IPS-NIHi7 (cell line): ENCODE measurements at regions not wholly inside any gene's neighbourhood (a gene's known extent, or its start where the extent isn't known, plus 50 kb on each side); places are given as distances from the start of the nearest gene placed in this dataset.
"Not testable (repeated sequence)": the region's sequence is repeated elsewhere in the genome, so short reads cannot be mapped to it uniquely, and the experiment has no call there.

Experiments
- DNase-seq: peaks from one replicate; pipeline ENCODE4 v3.0.0; 2012; ENCODE audit warnings: mixed read lengths; ENCODE audit errors: extremely low spot score

DNA sequence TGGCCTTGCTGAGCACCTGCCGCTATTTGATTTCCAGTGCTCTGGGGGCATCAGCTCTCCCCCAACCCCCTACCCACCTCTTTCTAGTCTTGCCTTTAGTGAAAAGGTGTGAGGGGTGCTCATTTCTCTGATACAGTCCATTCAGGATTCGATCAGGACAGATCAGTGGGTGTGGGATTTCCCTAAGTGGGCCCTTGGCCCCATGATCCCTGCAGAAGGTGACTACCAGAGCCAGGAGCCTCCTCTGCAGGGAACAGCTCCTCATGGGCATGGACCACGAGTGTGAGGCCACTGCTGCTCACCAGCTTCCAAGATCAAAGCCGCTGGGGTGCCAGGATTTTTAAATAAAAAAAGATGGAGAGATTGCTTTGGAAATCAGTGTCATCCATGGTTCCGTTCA lies 835.2 kb upstream of the ID2 start:
- no peak for DNase-seq

DNA sequence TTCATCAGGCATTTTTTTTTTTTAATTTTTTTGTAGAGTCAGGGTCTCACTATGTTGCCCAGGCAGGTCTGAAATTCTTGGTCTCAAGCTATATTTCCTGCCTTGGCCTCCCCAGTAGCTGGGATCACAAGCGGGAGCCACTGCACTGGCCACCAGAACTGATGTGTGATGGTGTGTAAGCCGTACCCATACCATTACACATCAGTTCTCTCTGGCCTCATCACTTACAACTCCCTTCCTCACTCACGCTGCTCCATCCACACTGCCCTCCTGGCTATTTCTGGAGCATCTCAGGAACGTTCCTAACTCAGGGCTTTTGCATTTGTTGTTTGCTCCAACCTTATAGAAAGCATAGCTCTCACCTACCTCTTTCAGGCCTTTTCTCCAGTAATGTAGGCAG lies 834.5 kb upstream of the ID2 start:
- no peak for DNase-seq

DNA sequence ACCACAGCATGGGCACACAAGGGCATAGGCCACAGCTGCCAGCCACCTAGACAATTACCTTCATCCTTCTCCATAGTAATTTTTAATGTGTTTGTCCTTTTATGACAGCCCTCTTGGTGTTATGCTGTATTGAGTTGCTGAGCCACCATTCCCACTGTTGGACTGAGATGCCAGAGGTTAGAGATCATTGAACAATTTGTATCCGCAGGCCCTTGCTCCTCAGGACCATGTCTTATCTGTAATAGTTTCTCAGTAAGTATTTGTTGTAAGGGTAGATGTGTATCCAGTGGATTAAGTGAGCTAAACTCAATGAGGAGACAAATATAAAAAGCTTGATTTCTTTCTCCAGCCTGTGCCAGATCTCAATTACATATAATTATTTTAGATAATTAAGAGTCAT lies 832.8 kb upstream of the ID2 start:
- DNase-seq, result no peak

DNA sequence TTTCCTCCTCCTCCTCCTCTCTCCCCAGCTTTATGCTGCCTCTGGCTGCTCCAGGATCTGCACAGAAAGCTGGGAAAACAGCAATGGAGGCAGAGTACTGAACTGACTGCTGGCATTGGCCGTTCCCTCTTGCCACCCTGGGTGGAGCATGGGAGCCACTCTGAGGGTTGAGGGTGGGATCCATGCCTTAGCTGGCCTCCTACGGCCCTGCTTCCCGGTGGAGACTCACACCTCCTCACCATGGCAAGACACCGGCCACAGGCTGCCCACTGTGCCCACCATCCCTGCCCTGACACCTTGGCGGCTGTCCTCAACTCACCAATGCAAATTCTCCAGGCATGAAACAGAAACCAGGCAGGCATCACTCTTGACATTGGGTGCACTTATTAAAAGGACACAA lies 832.3 kb upstream of the ID2 start:
- no peak for DNase-seq

DNA sequence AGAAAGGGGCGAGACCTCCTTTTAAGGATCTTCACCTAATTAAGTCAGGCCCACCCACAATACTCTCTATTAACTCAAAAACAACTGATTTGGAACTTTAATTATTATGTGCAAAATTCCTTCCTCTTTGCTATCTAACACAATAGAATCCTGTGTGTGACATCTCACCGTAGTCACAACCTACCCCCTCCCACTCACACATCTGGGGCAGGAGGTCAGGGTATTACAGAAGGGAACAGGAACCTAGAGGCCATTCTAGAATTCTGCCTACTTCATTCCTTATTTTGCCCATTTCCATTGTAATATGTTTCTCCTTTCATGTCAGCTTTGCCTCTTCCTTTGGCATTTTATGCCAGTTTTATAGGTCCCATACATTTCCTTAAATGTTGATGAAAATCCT lies 829.3 kb upstream of the ID2 start:
- DNase-seq, result no peak

DNA sequence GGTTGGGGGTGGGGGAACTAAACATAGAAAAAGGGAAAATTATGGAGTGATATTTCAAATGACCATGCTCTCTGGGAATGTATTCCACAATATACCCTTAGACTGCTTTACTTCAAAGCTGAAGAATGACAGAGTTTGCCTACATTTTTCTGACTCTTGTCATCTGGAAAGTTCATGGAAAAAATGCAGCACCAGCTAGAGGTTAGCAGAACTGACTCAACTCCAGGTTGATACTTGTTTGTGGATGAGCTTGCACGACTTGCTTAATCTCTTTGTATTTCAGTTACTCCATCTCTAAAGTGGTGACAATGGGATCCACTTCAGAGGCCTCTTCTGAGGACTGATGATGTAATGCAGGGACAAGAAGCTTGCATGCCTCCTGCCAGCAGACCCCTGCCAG lies 824.0 kb upstream of the ID2 start:
- DNase-seq, result no peak

DNA sequence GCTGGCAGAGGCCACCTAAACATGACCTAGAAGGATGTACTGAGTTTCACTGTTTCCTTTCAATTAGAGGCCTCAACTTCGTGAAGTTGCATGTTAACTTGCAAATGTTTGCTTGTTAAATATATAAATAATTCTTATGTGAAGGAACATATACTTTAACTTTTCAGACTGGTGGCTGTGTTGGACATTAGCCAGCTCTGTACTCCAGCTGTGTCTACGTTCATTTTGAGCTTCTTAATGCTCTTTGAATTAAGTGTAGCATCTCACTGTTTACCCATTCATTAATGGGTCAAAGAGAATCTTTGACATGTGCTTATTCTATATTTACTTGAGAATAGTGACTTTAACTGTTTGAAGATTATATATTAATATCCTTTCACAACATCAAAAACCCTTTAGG lies 823.2 kb upstream of the ID2 start:
- DNase-seq, result no peak

DNA sequence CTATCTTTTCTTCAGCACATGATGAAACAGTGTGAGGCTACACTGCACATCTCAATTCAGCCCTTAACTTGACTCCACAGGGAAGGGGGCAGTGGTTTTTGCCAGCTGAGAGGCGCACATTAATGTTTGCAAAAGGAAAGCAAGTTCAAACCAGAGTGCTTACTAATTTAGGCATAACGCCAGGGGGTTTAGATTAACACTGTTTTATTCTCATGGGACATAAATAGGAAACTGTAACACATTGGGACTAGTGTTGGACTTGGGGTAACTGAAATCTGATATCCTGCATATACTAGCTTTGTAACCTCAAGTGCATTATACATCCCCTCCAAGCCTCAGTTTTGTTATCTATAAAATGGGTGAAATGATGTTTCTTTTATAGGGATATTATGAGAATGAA lies 821.2 kb upstream of the ID2 start:
- DNase-seq, result no peak

DNA sequence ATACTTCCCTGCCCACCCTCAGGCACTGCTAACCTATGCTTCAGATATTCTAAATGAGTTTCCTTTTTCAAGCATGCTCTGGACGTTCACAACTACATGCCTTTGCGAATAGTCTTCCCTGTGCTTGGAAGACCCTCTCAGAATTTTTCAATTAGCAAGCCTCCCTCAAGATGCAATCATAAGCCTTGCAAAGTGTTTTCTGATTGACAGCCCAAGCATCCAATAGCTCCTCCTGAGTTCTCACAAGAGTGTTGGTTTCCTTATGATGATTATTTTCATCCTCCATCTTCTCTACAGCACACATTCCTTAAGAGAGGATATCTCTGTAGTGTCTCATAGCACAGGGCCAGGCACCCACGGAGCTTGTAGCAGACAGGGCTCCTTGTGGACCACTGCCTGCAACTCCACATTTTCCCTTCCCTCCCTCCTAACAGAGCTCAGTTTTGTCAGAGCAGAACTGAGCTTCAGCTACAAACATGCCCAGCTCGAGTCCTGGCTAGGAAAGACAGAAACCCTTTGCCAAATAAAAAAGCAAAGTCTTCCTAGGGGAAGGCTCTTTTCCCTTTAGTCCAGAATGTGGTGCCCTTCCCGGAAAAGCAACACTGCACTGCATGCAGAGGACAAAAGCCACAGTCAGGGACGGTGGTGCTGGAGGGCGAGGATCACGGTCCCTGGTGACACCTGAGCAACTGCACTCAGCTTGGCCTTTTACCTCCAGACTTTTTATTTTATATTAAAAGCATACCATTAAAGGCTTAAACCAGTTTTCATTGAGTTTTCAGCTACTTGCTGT lies 819.8 kb upstream of the ID2 start:
- no peak for DNase-seq

DNA sequence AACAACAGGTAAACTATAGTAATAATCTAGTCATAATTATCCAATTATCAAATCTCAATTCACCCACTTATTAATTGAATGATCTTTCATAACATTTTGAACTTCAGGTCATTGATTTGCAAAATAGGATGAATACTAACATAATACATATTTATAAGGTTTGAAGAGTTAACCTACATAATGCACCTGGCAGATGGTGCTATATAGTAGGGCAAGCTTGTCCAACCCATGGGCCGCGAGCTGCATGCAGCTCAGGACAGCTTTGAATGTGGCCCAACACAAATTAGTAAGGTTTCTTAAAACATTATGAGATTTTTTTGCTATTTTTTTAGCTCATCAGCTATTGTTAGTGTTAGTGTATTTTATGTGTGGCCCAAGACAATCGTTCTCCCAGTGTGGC lies 815.8 kb upstream of the ID2 start:
- DNase-seq, result no peak

DNA sequence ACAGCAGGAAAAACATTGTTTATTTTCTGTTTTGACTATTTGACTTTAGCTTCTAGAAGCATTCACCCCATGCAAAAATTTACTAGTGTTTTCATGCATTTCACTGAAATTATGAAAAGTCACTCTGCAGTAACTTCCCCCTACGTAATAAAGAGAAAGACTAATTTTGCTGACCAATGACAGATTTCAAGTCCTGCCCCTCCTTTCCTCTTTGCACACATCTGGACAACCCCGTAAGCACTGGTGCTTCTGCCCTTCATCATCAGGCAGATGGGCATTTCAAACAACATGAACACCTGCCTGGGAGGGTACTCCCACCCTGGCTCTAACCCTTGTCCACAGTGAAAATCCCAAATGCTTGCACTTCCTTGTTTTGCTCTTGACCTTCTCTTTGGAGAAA lies 815.0 kb upstream of the ID2 start:
- DNase-seq, result no peak

DNA sequence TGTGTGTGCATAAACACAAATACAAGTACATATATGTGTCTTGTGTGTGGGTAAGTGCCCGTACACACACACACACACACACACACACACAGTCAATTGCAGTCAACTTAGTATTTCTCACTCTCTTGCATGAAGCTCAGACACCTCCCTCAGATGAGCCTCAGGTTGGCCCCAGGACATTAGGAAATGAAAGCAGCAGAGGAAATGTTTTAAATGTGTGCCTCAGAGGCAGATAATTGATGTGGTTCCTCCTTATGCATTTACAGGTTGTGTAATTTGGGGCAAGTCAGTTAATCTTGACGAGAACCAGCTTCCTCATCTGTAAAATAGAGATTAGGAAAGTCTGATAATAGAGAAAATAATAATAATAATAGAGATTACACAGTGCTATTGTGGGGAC lies 814.0 kb upstream of the ID2 start:
- no peak for DNase-seq

DNA sequence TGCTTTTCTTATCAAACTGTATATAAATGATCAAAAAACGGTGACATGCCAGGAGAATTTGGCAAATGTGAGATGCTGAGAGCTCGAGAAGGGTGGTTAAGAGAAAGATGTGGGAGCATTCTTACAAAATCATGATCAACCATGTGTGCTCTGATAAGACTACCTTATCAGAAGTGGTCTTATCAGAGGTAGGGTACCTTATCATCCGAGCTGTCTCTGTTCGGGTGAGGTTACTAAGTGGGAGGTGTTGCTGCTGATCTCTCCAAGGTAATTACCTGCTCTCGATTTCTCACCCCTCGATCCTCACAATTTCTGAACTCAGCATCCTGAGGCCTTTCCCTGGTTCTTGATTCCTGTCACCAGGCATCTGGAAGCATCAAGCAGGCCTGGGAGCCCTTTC lies 813.0 kb upstream of the ID2 start:
- DNase-seq, result no peak

DNA sequence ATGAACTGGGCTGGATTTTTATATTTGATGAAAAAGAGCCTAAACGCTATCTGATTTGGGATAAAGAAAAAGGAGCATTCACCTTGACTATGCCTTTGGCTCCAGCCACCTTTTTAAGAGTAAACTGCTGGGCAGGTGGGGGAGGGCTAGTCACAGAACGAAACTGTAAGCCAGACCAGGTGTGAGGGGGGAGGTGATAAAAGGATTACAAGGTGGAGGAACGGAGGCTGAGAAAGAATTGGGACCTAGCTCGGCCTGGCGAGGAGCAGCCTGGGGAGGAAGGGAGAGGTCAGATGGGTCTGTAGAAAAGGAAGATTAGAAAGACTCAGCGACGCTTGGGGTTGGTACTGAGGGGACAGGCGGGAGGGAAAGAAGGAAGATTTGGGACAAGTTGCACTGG lies 805.4 kb upstream of the ID2 start:
- not testable (repeated sequence) for DNase-seq

DNA sequence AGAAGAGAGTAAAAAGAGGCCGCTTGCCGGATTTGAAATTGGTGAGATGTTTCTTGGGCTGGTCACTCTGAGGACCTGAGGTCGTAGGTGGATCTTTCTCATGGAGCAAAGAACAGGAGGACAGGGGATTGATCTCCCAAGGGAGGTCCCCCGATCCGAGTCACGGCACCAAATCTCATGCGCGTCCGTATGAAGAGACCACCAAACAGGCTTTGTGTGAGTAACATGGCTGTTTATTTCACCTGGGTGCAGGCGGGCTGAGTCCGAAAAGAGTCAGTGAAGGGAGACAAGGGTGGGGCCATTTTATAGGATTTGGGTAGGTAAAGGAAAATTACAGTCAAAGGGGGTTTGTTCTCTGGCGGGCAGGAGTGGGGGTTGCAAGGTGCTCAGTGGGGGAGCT lies 803.6 kb upstream of the ID2 start:
- not testable (repeated sequence) for DNase-seq

DNA sequence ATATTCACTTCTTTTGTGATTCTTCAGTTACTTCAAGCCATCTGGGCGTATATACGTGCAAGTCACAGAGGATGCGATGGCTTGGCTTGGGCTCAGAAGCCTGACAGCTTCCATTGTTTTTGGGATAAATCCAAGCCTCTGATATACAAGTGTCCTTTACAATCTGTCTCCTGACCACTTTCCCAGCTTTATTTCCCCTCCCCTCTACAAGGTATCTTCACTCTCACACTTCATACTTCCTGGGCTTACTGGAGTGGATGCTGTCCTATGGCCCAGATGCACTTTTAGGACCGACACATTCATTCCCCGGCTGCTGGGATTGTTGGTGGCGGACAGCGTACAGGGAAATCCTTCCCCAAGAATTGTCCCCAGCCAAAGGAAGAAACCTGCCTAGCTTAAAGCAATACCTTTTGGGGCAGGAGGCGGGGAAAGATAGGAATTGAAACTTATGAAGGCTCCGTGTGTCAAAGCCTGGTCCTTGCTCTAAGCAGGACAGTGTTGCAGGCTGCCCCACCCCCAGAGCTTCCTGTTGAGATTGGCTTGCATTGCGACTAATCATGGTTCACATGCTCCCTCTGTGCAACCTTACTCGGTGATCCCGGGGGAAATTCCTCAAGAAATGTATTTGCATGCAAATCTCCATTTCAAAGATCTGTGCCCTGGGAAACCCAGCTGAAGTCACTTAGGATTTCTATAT lies 802.9 kb upstream of the ID2 start:
- peak; percentile 66 for DNase-seq

DNA sequence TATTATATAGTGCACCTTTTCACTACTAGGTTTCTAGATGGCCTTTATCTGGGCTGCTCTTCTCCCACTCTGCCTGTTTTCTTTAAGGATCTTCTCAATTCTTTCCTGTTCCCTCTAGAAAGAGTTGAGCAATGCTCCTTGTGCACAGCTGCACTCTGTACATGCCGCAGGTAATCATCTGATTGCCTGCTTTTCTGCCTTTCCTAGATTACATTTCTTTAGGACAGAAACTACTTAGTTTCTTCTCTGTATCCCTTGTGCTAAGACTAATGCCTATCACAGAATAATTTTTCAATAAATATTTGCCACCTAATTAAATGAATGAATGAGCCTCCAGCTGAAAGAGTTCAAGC lies 802.4 kb upstream of the ID2 start:
- DNase-seq, result no peak

DNA sequence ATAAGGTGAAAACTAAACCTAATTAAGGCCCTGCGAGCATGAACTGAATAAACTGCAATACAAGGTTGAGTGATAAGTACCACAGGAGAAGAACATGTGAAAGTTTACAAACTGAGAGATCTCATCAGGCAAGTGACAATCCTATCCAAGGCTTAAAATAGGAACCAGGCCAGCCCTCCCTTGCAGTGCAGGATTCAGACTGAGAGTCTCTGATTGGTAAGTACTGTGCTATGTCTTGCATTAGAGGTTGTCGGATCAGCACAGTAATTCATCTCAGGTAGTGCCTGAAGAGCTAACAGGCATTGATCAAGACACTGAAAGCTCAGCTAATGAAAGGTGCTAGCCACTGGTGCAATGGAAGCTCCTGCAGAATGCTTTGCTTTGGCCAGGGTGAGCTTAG lies 801.7 kb upstream of the ID2 start:
- DNase-seq, result no peak

DNA sequence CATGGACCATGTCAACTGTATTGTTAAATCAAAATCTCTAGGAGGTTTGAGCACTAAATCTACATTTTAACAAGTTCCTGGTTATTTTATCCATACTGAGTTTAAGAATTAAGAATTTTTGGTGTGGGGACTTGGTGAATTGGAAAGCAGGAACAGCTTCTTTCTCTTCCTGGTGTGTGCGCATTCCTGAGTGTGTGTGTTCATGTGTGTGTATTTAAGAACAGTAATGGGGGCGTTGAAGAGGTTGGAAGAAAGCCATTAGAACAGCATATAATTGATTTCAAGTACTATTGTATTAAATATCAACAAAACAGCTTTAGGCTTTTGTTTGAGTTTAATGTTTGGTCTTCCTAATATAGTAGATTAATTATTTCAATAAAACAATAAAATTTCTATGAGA lies 801.3 kb upstream of the ID2 start:
- no peak for DNase-seq

DNA sequence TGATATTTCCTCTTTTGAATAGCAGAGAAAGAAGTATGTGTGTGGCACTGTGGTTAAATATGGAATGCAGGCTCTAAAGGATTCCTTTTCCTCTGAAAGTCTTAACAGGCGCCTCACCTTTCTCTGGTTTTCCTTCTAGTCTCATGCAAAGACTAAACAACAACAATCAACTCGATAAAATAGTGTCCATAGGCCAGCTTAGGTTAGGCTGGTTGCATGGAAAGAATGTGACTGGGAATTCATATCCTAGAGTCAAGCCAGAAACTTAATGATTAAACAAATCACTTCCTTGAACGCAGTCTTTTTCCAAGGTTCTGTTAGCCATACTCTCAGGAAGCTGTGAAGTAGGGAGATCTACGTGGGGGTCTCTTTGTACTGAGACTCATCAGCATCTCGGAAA lies 800.8 kb upstream of the ID2 start:
- DNase-seq, result no peak

DNA sequence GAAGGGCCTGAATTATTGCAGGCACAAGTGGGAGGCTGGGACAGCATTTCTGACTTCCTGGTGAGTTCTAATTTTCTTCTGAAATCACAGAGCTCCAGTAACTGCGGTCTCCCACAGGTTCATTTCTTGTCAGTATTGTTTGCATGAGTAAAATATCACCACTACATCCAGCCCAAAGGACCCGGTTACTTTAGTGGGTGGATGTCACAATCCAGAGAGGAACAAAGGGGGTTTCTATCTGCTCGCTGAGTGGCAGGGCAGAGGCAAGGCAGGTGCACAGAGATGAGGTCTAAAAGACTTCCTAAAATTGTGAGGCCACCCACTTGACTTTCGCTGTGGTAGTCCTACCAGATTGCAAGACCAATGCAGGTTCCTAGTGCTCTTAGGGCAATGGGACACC lies 800.4 kb upstream of the ID2 start:
- DNase-seq, result no peak

DNA sequence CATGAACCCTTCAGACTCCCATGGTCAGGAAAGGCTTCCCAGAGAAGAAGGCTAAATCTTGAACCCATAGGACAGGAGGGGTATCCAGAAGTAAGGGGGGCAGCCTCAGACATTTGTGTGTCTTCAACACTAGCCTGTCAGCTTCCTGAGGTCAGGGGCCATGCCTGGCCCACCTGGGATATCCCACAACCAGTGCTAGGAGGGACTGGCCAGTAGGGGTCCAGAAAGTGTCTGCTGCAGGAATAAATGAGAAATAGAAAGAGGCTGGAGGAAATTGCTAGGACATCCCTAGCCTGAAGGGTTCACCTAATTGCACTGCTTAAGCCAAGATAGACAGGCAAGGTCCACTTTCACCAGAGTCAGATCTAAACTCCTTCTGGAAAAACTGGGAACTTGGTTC lies 799.6 kb upstream of the ID2 start:
- DNase-seq, result no peak

DNA sequence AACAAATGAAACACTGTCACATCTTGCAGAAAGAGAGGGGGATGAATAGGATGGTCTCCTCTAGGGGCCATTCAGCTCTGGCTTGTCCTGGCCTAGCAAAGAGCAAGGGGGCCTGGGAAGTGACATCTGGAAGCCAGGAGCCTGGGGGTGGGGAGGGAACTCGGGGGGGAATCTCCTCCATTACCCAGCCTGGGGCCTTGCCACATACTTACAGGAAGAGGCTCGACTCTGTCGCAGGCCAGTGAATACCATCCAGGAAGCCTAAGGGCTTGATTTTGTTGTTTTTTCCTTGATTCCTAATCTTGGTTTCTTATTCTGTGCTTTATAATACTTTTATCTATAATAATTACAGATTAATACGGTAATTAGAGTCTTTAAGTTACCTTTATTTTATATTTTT lies 797.5 kb upstream of the ID2 start:
- no peak for DNase-seq

DNA sequence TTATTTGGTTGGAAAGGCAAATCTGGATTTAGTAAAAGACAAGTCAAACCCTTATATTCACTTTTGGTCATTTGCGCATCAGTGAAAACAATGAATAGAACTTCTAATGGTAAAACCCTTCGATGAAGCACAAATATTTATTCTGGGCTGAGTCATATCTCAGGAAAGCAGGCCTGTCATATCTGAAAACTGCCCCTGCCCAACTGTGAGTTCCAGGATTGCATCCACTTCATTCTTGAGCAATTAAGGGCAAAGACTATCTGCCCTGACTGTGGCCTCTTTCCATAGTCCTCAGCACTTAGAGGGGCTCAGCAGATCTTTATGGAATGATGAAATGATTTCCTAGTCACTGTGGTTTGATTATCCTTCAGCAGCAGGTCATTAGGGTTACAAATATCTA lies 795.2 kb upstream of the ID2 start:
- no peak for DNase-seq
